Endothelial cell of umbilical vein (primary cell): ENCODE measurements at regions not wholly inside any gene's neighbourhood (a gene's known extent, or its start where the extent isn't known, plus 50 kb on each side); places are given as distances from the start of the nearest gene placed in this dataset.

Experiments used
- BruUV-seq: library from RNA; stranded (reverse); fragments of 400-500 nt; replicated peaks from 2 replicates; lab custom pipeline; 2021; lab: Mats Ljungman, UMichigan
- CTCF ChIA-PET: fragments of 300-600, 350-600 bp; sonication (Branson Sonifier 250); formaldehyde crosslinking; loops from one replicate; lab custom pipeline; 2021; ENCODE audit warnings: antibody characterized with exemption, inconsistent platforms; lab: Charles Lee
- POLR2A ChIA-PET: fragments of 300-600, 350-600 bp; sonication (Branson Sonifier 250); formaldehyde crosslinking; loops from one replicate; lab custom pipeline; 2021; ENCODE audit warnings: antibody characterized with exemption, inconsistent platforms; lab: Charles Lee
- DNase-seq: peaks from one replicate; pipeline ENCODE4 v3.0.0-alpha.2; 2011; ENCODE audit warnings: low read depth, low spot score
- FAIRE-seq: peaks from 2 replicates; lab custom pipeline; 2011; peaks lifted over from hg19 to GRCh38; lab: Jason Lieb, UNC
- H2AFZ ChIP-seq: 2 replicates; pipeline ENCODE4 v1.6.0; 2012; ENCODE audit warnings: low read depth, low read length, control low read depth, inconsistent platforms
- H3K27ac ChIP-seq: 2 replicates; pipeline ENCODE4 v1.5.1; 2011; ENCODE audit warnings: low read depth, mild to moderate bottlenecking, control low read depth, low read length, moderate library complexity; ENCODE audit not compliant: insufficient read depth
- H3K27me3 ChIP-seq, 2 experiments: 2 replicates each; pipeline versions ENCODE4 v1.6.0 to v1.6.1; 2011; ENCODE audit warnings: low read length in 2 of 2, mixed read lengths in 1 of 2; ENCODE audit not compliant: control insufficient read depth in 2 of 2, insufficient read depth in 2 of 2
- H3K36me3 ChIP-seq, 2 experiments: 2 replicates in 1 of 2; 3 replicates in 1 of 2; pipeline ENCODE4 v1.5.1; 2011; ENCODE audit warnings: low read length in 2 of 2, mild to moderate bottlenecking in 1 of 2, moderate library complexity in 1 of 2; ENCODE audit not compliant: control insufficient read depth in 2 of 2, insufficient read depth in 2 of 2; ENCODE audit errors: extremely low read depth in 1 of 2
- H3K4me1 ChIP-seq: 3 replicates; pipeline ENCODE4 v1.5.1; 2011; ENCODE audit warnings: mild to moderate bottlenecking, low read length; ENCODE audit not compliant: control insufficient read depth, insufficient read depth; ENCODE audit errors: extremely low read depth
- H3K4me2 ChIP-seq: 2 replicates; pipeline ENCODE4 v1.6.1; 2011; ENCODE audit warnings: low read length, control low read depth, mixed read lengths; ENCODE audit not compliant: insufficient read depth
- H3K4me3 ChIP-seq, 3 experiments: fragments of 200-600 bp in 1 of 3; sonication (generic), shearing (Covaris generic) in 1 of 3; replicated peaks in 1 of 3; 2 replicates each; pipeline ENCODE4 v1.5.1; 2011 to 2016; ENCODE audit warnings: control low read depth in 3 of 3, low read length in 3 of 3, mild to moderate bottlenecking in 2 of 3, inconsistent platforms in 1 of 3, low read depth in 1 of 3, moderate library complexity in 1 of 3; ENCODE audit not compliant: insufficient read depth in 1 of 3
- H3K79me2 ChIP-seq: 2 replicates; pipeline ENCODE4 v1.6.0; 2012; ENCODE audit warnings: low read length, inconsistent platforms; ENCODE audit not compliant: control insufficient read depth, insufficient read depth
- H3K9ac ChIP-seq: replicated peaks from 2 replicates; pipeline ENCODE3; 2011; ENCODE audit warnings: low read length, control low read depth; ENCODE audit not compliant: insufficient read depth; ENCODE audit errors: extremely low read depth
- H3K9me1 ChIP-seq: replicated peaks from 3 replicates; pipeline ENCODE4 v1.6.0; 2011; ENCODE audit warnings: mild to moderate bottlenecking, low read length; ENCODE audit not compliant: control insufficient read depth, insufficient read depth; ENCODE audit errors: extremely low read depth
- H3K9me3 ChIP-seq: replicated peaks from 2 replicates; pipeline ENCODE4 v1.5.1; 2012; ENCODE audit warnings: low read length, inconsistent platforms; ENCODE audit not compliant: control insufficient read depth, insufficient read depth
- H4K20me1 ChIP-seq: replicated peaks from 2 replicates; pipeline ENCODE3; 2011; ENCODE audit warnings: mild to moderate bottlenecking, low read length; ENCODE audit not compliant: control insufficient read depth, insufficient read depth; ENCODE audit errors: extremely low read depth
- EZH2 ChIP-seq: IDR thresholded peaks from 2 replicates; pipeline ENCODE4 v1.6.1; 2012; ENCODE audit warnings: borderline replicate concordance, low read depth, mild to moderate bottlenecking, moderate library complexity, low read length, inconsistent platforms; ENCODE audit not compliant: severe bottlenecking
- FOS ChIP-seq: IDR thresholded peaks from 2 replicates; pipeline ENCODE4 v1.6.1; 2011; ENCODE audit warnings: mild to moderate bottlenecking, low read length, moderate library complexity, borderline replicate concordance; ENCODE audit not compliant: insufficient read depth
- GATA2 ChIP-seq: IDR thresholded peaks from 2 replicates; pipeline ENCODE4 v1.7.0; 2011; ENCODE audit warnings: low read depth, mild to moderate bottlenecking, moderate library complexity, mixed read lengths, low read length; ENCODE audit not compliant: insufficient read length, insufficient read depth
- JUN ChIP-seq: IDR thresholded peaks from 2 replicates; pipeline ENCODE4 v1.6.1; 2011; ENCODE audit warnings: borderline replicate concordance, low read depth; ENCODE audit not compliant: insufficient read length, insufficient read depth
- MAX ChIP-seq: IDR thresholded peaks from 2 replicates; pipeline ENCODE4 v1.6.1; 2011; ENCODE audit not compliant: insufficient read depth, insufficient read length
- MYC ChIP-seq: IDR thresholded peaks from one replicate; pipeline ENCODE4 v1.6.1; 2011; ENCODE audit warnings: mild to moderate bottlenecking, low read depth, low read length
- POLR2A ChIP-seq: IDR thresholded peaks from 2 replicates; pipeline ENCODE4 v1.6.1; 2012; ENCODE audit warnings: low read depth, mild to moderate bottlenecking, control low read depth, low read length
- POLR2AphosphoS5 ChIP-seq: IDR thresholded peaks from 2 replicates; pipeline ENCODE4 v1.6.1; 2012; ENCODE audit warnings: low read depth, mild to moderate bottlenecking, control low read depth, low read length, moderate library complexity; ENCODE audit not compliant: insufficient read depth
- dilution Hi-C: fragments of 300-500 bp; cut with MboI; formaldehyde crosslinking; loops from one replicate; pipeline ENCODE4 v1.15.0; 2019; ENCODE audit warnings: low sequenced_read_pairs; ENCODE audit not compliant: extremely low pct_ligation_motif_present
- intact Hi-C: fragments of 100-400 bp; cut with micrococcal nuclease; formaldehyde crosslinking; loops from one replicate; pipeline ENCODE4 v1.10.0; 2022
- TF ChIP-seq, protein P1 (sequence below), 2 donors: IDR thresholded peaks; 1 replicate in 1 of 2; 2 replicates in 1 of 2; pipeline ENCODE4 v1.5.1; 2011; ENCODE audit warnings: low read length in 2 of 2, mild to moderate bottlenecking in 2 of 2, moderate library complexity in 2 of 2, control low read depth in 1 of 2, inconsistent platforms in 1 of 2, low read depth in 1 of 2; ENCODE audit not compliant: insufficient read depth in 1 of 2; ENCODE audit errors: extremely low read depth in 1 of 2

GRCh38 chr4:10353110-10353509 lies 104.1 kb downstream of the ZNF518B start:
- Histone ChIP-seq H3K9me3 (no peaks in the 10 kb centered on the region), H3K9ac (no peak overlapping the region), H3K4me3 (no peak overlapping the region), H3K36me3 (no peaks in the 10 kb centered on the region), H3K79me2 (no peaks in the 10 kb centered on the region), H3K27ac (no peak overlapping the region), H3K4me2 (no peak overlapping the region), H3K27me3 (no peaks in the 10 kb centered on the region), H3K4me1 (no peaks in the 10 kb centered on the region), H3K9me1 (no peaks in the 10 kb centered on the region), H4K20me1 (no peaks in the 10 kb centered on the region), H2AFZ (no peak overlapping the region)
- no TSS peak for BruUV-seq
- FAIRE-seq (no peak), DNase-seq (no peak)
- dilution Hi-C loops (no loop called here), intact Hi-C loops (no loop called here)
- ChIA-PET POLR2A (no interaction called here), CTCF (interaction anchor here (1.3 kb wide), 1 partner anchor 188 kb away, joined by 3 read pairs; no protein-coding TSS in a partner anchor)
- no peak for TF ChIP-seq POLR2A
- TF ChIP-seq, protein P1, sequence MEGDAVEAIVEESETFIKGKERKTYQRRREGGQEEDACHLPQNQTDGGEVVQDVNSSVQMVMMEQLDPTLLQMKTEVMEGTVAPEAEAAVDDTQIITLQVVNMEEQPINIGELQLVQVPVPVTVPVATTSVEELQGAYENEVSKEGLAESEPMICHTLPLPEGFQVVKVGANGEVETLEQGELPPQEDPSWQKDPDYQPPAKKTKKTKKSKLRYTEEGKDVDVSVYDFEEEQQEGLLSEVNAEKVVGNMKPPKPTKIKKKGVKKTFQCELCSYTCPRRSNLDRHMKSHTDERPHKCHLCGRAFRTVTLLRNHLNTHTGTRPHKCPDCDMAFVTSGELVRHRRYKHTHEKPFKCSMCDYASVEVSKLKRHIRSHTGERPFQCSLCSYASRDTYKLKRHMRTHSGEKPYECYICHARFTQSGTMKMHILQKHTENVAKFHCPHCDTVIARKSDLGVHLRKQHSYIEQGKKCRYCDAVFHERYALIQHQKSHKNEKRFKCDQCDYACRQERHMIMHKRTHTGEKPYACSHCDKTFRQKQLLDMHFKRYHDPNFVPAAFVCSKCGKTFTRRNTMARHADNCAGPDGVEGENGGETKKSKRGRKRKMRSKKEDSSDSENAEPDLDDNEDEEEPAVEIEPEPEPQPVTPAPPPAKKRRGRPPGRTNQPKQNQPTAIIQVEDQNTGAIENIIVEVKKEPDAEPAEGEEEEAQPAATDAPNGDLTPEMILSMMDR (IDR thresholded peaks at IDR 0.05; ENCODE audit: extremely low read depth in 1 of 2, insufficient read depth in 1 of 2, low read depth in 1 of 2, low read length in 2 of 2): no peak
- TF ChIP-seq POLR2AphosphoS5: no peak
- no peak for TF ChIP-seq GATA2
- TF ChIP-seq MYC: no peak
- no peak for TF ChIP-seq FOS
- TF ChIP-seq JUN: no peak
- TF ChIP-seq EZH2: no peak
- TF ChIP-seq MAX: no peak
